ENCODE measurements at regions not wholly inside any gene's neighbourhood (a gene's known extent, or its start where the extent isn't known, plus 50 kb on each side); places are given as distances from the start of the nearest gene placed in this dataset.
A peak's percentile ranks its signal among the peaks of the same experiment; 100 is the strongest.

GRCh38 chr4:114177628-114178027 is 198.2 kb upstream of the ARSJ start:
- no peak for DNase-seq

- no peak for DNase-seq
These were observed 198.9 kb upstream of the ARSJ start for GRCh38 chr4:114178392-114178791.

- peak in 17 of 56 donors; percentile 1 to 24 (median 4) for DNase-seq
These were observed 201.0 kb upstream of the ARSJ start for GRCh38 chr4:114180481-114180880.

DNA sequence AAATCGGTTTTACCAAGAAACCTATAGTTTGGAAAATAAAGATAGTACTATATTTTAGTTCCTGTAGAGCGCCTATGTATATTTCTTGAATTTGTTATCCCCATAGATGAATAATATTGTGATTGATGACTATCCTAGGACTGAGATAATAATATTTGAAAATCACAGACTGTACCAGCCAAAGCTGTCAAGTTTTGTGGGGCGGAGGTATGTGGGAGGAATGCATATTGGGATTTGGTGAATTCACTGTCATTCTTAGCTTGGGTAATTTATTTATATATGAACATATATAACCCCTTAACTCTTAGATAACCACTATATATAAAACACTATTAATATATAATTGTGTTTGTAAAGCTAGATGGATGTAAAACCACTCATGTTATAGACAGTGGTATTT is 205.5 kb upstream of the ARSJ start:
- DNase-seq = no peak

DNA sequence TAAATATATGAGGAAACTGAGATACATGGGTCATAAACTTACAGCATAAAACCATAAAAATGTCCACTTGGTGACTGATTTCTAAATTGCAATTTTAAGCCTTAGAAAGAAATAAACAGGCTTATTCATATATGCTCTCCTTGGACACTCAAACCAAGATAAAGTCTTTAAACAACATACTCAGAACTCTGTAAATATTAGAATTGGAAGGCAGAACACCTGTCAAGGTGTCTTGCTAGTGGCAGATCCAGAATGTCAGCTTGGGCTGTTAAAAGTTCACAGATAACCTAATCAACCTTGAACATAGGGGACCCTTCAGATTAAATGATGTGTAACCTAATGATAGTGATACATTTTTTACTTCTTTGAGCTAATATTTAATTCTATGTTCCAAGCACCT is 208.1 kb upstream of the ARSJ start:
- no peak for DNase-seq

DNA sequence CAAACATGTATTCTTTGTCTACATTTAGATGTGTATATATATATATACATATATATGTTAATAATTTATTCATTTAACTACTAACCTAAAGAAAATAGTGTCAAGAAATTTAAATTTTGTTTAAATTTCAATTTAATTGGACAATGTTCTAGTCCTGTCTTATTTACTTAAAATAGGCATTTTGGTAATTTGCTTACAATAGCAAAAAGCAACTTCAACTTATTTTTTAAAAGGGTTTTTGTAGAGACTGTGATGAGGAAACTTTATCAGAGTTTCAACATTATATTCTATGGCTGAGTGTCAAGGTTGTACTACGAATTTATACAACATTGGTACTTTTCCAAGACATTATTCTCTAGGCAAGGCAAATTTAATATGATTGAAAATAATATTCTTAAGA is 212.0 kb upstream of the ARSJ start:
- DNase-seq = no peak

- DNase-seq = no peak
These were observed 213.4 kb upstream of the ARSJ start for GRCh38 chr4:114192854-114193253.

DNA sequence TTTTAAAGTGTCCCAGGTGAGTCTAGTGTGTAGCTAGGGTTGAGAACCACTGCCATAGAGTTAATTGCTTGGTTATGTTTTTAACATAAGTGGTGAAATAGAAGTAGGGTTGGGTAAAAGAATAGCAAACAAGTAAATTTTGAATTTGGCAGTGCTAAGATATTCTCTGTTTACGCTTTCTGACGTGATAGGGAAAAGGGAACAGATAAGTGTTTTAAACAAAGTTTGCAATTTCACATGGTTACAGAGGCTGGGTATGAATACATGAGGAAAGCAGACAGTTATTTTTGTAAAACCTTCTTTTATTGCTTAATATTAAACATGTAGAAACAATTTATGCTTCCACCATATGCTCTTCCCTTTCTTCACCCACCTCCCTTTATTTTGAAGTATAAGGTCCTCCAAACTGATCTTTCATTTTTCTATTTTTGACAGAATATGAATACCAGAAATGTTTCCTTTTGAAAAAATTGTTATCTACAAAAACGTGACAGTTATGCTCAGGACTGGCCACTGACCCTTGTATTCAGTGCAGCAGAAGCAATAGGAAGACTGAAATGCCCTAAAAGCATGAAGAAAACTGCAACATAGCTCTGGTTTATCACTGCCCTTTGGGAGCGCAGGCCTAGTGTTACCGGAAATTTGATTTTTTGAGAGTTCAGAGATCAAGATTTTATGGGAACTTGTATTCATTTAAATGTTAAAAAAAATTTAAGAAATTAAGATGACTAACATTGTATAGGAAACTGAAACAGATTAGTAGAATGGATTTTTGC is 214.4 kb upstream of the ARSJ start:
- DNase-seq = no peak

DNA sequence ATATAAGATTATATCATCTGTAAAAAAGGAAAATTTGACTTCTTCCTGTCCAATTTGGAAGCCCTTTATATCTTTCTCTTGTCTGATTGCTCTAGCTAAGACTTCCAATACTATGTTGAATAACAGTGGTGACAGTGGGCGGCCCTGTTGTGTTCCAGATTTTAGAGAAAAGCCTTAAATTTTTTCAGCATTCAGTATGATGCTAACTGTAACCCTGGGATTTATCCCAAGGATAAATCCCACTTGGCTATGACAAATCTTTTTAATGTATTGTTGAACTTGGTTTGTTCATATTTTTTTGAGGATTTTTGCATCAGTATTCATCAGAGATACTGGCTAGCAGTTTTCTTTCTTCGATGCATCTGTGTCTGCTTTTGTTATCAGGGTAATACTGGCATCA is 217.2 kb upstream of the ARSJ start:
- DNase-seq = no peak

- no peak for DNase-seq
These were observed 220.6 kb upstream of the ARSJ start for GRCh38 chr4:114200026-114200425.

GRCh38 chr4:114205261-114205660 is 225.8 kb upstream of the ARSJ start:
- no peak for DNase-seq

GRCh38 chr4:114208574-114209151 is 229.2 kb upstream of the ARSJ start:
- DNase-seq = no peak

DNA sequence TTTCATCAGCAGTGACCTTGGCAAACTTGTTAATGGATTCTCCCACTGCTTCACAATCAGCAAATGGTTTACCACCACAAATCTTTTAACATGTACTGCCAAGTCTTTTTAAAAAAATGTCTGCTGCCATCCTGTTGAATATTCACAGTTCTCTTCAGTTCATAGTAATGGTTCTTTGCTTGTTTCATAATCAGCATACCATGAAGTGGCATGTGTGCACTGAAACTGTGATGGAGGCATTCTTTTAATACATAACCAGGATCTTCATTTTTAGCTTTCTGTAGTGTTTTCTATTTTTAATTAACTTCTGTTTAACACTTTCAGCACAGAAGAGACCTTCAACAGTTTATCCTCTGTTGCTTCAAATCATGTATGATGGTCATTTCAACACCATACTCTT is 230.1 kb upstream of the ARSJ start:
- no peak for DNase-seq

DNA sequence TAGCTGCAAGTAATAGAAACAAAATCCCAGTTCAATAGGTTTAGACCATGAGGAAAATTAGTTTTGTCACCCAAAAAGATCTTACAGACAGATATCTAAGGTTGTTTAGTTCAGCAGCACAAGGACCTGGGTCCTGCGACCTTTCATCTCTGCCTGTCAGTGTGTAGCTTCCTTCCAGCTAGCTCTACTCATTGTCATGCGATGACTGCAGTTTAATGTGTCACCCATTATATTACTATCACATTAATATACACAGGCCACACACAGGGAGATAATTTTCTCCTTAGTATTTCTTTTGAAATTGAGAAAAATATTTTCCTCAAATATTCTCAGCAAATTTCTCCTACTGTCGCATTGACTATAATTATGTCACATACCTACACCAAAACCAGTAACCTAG is 232.1 kb upstream of the ARSJ start:
- no peak for DNase-seq

DNA sequence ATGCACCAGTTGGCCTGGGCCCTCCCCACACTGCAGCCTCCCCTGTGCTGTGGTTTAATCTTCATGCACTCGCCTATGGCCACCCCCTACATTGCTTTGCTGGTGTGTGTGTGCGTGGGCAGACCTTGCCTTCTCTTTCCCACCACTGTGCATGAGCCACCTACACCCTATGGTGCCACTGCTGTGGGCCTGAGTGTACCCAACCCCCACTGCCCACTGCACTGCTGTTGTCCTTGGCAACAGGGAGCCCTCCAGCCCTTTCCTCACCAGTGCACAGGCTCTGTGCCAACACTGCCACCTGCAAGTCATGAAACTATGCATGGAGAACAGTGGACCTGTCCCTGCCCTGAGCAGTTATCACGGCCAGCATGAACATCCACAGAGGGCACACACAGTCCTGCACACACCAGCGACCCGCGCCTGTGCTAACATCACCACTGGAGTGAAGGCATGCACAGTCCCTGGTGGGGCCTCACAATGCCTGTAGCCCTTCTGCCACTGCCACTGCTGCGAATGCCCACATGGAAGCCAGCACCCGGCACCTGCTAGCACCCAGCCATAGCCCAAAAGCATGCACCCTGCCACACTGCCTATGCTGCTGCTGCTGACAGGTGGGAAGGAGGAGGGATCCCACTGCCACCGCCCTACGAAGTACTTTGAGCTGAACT is 237.8 kb upstream of the ARSJ start:
- DNase-seq = no peak

- no peak for DNase-seq
These were observed 244.1 kb upstream of the ARSJ start for GRCh38 chr4:114223580-114223979.

- DNase-seq = no peak
These were observed 246.0 kb upstream of the ARSJ start for GRCh38 chr4:114225436-114225835.

GRCh38 chr4:114226179-114226578 is 246.7 kb upstream of the ARSJ start:
- DNase-seq = no peak

DNA sequence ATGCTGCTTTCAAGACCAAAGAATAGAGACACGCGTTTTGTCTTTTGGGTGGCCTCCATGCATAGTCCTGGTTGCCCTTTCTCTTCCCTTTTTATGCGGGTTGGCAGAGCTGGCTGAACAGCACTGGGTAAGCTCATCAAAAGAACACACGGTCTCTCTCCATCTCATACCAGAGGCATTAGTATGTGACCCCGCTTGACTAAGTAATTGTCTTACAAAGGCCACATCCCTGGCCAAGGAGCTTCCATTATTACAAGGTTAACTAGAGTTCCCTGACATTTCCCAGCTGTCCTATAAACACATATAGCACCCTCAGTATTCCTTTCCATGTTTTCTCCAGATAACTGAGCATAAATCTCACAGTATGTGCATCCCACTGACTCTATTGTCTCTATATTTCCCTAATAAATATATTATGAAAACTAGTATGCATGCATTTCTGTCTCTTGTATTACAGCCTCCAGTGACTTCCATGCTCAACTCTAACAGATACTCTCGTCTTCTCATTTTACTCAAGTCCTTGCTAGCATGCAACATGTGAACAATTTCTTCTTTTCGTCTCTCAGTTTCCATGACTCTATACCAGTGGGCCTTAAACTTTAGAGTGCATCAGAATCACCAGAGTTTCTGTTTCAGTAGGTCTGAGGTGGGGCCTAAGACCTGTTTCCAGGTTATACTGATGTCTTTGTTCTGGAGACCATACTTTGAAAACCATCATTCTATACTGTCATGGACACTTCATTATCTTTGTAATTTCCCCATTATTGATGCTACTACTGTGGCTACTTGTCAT is 247.7 kb upstream of the ARSJ start:
- no peak for DNase-seq

GRCh38 chr4:114229706-114230105 is 250.3 kb upstream of the ARSJ start:
- DNase-seq = no peak

- DNase-seq = no peak
These were observed 256.8 kb upstream of the ARSJ start for GRCh38 chr4:114236171-114236769.

DNA sequence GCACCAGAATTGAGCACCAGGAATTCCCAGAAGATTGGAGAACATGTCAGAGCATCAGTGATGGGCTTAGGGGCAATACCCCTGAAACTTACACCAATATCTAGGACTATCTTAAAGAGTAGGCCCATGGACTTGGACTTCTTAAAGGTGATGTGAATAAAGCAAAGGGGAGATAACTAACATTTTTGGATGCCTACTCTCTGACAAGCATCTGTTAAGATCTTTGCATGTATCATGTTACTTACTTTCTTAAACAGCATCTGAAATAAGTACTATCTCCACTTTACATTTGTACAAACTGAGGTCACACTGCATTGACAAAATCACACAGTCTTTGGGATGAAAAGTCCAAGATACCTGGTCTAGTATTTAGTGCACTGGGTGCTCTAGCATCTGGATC is 258.6 kb upstream of the ARSJ start:
- no peak for DNase-seq

Measured in amygdala (tissue), 56 donors.